NB4 (cell line): ENCODE measurements at regions not wholly inside any gene's neighbourhood (a gene's known extent, or its start where the extent isn't known, plus 50 kb on each side); places are given as distances from the start of the nearest gene placed in this dataset.

Source experiments
- CTCF ChIP-seq: IDR thresholded peaks from one replicate; pipeline ENCODE4 v1.5.1; 2012; ENCODE audit warnings: low read depth, low read length
- MYC ChIP-seq: IDR thresholded peaks from 2 replicates; pipeline ENCODE4 v1.6.1; 2011; ENCODE audit warnings: low read depth, low read length

GRCh38 chr13:78319101-78319627 is 284.2 kb downstream of the POU4F1 start:
- no peak for TF ChIP-seq CTCF
- no peak for TF ChIP-seq MYC
